GM12873 (cell line): ENCODE measurements at regions not wholly inside any gene's neighbourhood (a gene's known extent, or its start where the extent isn't known, plus 50 kb on each side); places are given as distances from the start of the nearest gene placed in this dataset.

Experiments used
- CTCF ChIP-seq: IDR thresholded peaks from 2 replicates; pipeline ENCODE4 v1.5.1; 2012; ENCODE audit warnings: low read depth, mild to moderate bottlenecking, moderate library complexity, low read length, control low read depth; ENCODE audit not compliant: insufficient read depth; ENCODE audit errors: missing control alignments

GRCh38 chrX:131477498-131477897 is 66.4 kb upstream of the OR13H1 start:
- no peak for TF ChIP-seq CTCF
